H1 (cell line): ENCODE measurements at regions not wholly inside any gene's neighbourhood (a gene's known extent, or its start where the extent isn't known, plus 50 kb on each side); places are given as distances from the start of the nearest gene placed in this dataset.

Experiments
- CTCF ChIA-PET: fragments of 300-600 bp; sonication (Branson Sonifier 250); formaldehyde crosslinking; loops from one replicate; lab custom pipeline; 2021; ENCODE audit not compliant: partially characterized antibody; lab: Charles Lee
- POLR2A ChIA-PET: fragments of 300-600 bp; sonication (Branson Sonifier 250); formaldehyde crosslinking; loops from one replicate; lab custom pipeline; 2021; ENCODE audit warnings: inconsistent platforms; ENCODE audit not compliant: partially characterized antibody; lab: Charles Lee
- DNase-seq, 2 experiments: peaks; one replicate each; pipeline versions ENCODE4 v3.0.0 to v3.0.0-alpha.2; 2010 to 2022; ENCODE audit warnings: low spot score in 2 of 2, low read depth in 1 of 2, mixed read lengths in 1 of 2
- FAIRE-seq: peaks from 2 replicates; lab custom pipeline; 2011; peaks lifted over from hg19 to GRCh38; lab: Jason Lieb, UNC
- H2AFZ ChIP-seq: 2 replicates; pipeline ENCODE4 v1.8.1; 2012; ENCODE audit warnings: low read length, inconsistent platforms
- H2AK5ac ChIP-seq: 2 replicates; pipeline ENCODE4 v1.6.1; 2013; ENCODE audit warnings: low read depth, low read length
- H2BK120ac ChIP-seq: replicated peaks from 2 replicates; pipeline ENCODE3; 2013; ENCODE audit warnings: low read depth, low read length, inconsistent platforms
- H2BK12ac ChIP-seq: 2 replicates; pipeline ENCODE4 v1.6.1; 2013; ENCODE audit warnings: low read depth, low read length
- H2BK15ac ChIP-seq: 2 replicates; pipeline ENCODE4 v1.6.1; 2013; ENCODE audit warnings: low read length
- H2BK20ac ChIP-seq: 2 replicates; pipeline ENCODE4 v1.6.1; 2013; ENCODE audit warnings: low read length
- H2BK5ac ChIP-seq: 2 replicates; pipeline ENCODE4 v1.6.1; 2013; ENCODE audit warnings: low read depth, low read length
- H3K14ac ChIP-seq: 2 replicates; pipeline ENCODE4 v1.6.1; 2013; ENCODE audit warnings: inconsistent platforms; ENCODE audit not compliant: insufficient read length
- H3K18ac ChIP-seq: 2 replicates; pipeline ENCODE4 v1.6.1; 2013; ENCODE audit warnings: low read length; ENCODE audit errors: extremely low read depth
- H3K23ac ChIP-seq: 2 replicates; pipeline ENCODE4 v1.6.1; 2013; ENCODE audit warnings: inconsistent platforms; ENCODE audit not compliant: insufficient read length
- H3K23me2 ChIP-seq: 2 replicates; pipeline ENCODE4 v1.6.1; 2013; ENCODE audit warnings: low read depth, low read length
- H3K27ac ChIP-seq: 2 replicates; pipeline ENCODE4 v1.6.1; 2011; ENCODE audit warnings: low read depth, low read length, inconsistent platforms
- H3K27me3 ChIP-seq, 4 experiments: replicated peaks in 1 of 4; 1 replicate in 1 of 4; 2 replicates in 3 of 4; pipeline versions ENCODE4 v1.6.1 to v1.8.1; 2011 to 2013; ENCODE audit warnings: low read length in 3 of 4, mild to moderate bottlenecking in 3 of 4, inconsistent platforms in 2 of 4, mixed read lengths in 2 of 4, moderate library complexity in 1 of 4; ENCODE audit not compliant: control insufficient read depth in 3 of 4, insufficient read depth in 3 of 4; ENCODE audit errors: extremely low read depth in 1 of 4
- H3K36me3 ChIP-seq, 4 experiments: 2 replicates each; pipeline versions ENCODE4 v1.6.1 to v1.8.1; 2011 to 2013; ENCODE audit warnings: mild to moderate bottlenecking in 4 of 4, low read length in 3 of 4, moderate library complexity in 2 of 4, control low read depth in 1 of 4, inconsistent platforms in 1 of 4; ENCODE audit not compliant: insufficient read depth in 4 of 4, control insufficient read depth in 2 of 4
- H3K4ac ChIP-seq: replicated peaks from 2 replicates; pipeline ENCODE3; 2013; ENCODE audit warnings: low read length, low read depth, mixed read lengths, inconsistent platforms; ENCODE audit not compliant: insufficient read length
- H3K4me1 ChIP-seq, 4 experiments: replicated peaks in 1 of 4; 1 replicate in 1 of 4; 2 replicates in 3 of 4; pipeline versions ENCODE4 v1.6.1 to v1.8.1; 2011 to 2013; ENCODE audit warnings: low read length in 3 of 4, inconsistent platforms in 2 of 4, mixed read lengths in 1 of 4; ENCODE audit not compliant: insufficient read depth in 4 of 4, control insufficient read depth in 3 of 4
- H3K4me2 ChIP-seq, 2 experiments: 2 replicates each; pipeline versions ENCODE4 v1.6.1 to v1.8.1; 2011 to 2013; ENCODE audit warnings: low read depth in 2 of 2, low read length in 2 of 2, control low read depth in 1 of 2, inconsistent platforms in 1 of 2, mild to moderate bottlenecking in 1 of 2; ENCODE audit not compliant: insufficient read depth in 1 of 2
- H3K4me3 ChIP-seq, 4 experiments: fragments of 200-600, 300-600 bp in 1 of 4; sonication (generic), shearing (Covaris generic), sonication (Bioruptor Twin) in 1 of 4; 2 replicates each; pipeline versions ENCODE4 v1.5.1 to v1.8.1; 2011 to 2016; ENCODE audit warnings: low read length in 4 of 4, low read depth in 3 of 4, control low read depth in 2 of 4, inconsistent platforms in 2 of 4, mild to moderate bottlenecking in 2 of 4, mixed read lengths in 1 of 4, moderate library complexity in 1 of 4; ENCODE audit not compliant: insufficient read depth in 2 of 4; ENCODE audit errors: extremely low read depth in 1 of 4
- H3K56ac ChIP-seq: replicated peaks from 2 replicates; pipeline ENCODE3; 2013; ENCODE audit warnings: low read depth, mild to moderate bottlenecking, mixed read lengths, low read length, inconsistent platforms; ENCODE audit not compliant: insufficient read length
- H3K79me1 ChIP-seq: 2 replicates; pipeline ENCODE4 v1.6.1; 2013; ENCODE audit warnings: low read depth, low read length, control low read depth
- H3K79me2 ChIP-seq, 2 experiments: 2 replicates each; pipeline versions ENCODE4 v1.6.1 to v1.8.1; 2012 to 2013; ENCODE audit warnings: low read length in 2 of 2, mild to moderate bottlenecking in 2 of 2, inconsistent platforms in 1 of 2; ENCODE audit not compliant: insufficient read depth in 2 of 2, control insufficient read depth in 1 of 2
- H3K9ac ChIP-seq, 4 experiments: replicated peaks in 1 of 4; 1 replicate in 1 of 4; 2 replicates in 3 of 4; pipeline versions ENCODE4 v1.6.1 to v1.8.1; 2011 to 2013; ENCODE audit warnings: low read depth in 3 of 4, low read length in 3 of 4, control low read depth in 2 of 4, mild to moderate bottlenecking in 2 of 4, moderate library complexity in 2 of 4, inconsistent platforms in 1 of 4; ENCODE audit errors: extremely low read depth in 1 of 4
- H3K9me3 ChIP-seq, 2 experiments: 2 replicates each; pipeline versions ENCODE4 v1.6.1 to v1.8.1; 2012 to 2013; ENCODE audit warnings: mild to moderate bottlenecking in 2 of 2, moderate library complexity in 2 of 2, control low read depth in 1 of 2, inconsistent platforms in 1 of 2, low read depth in 1 of 2, low read length in 1 of 2, mixed read lengths in 1 of 2; ENCODE audit not compliant: insufficient read depth in 2 of 2
- H4K20me1 ChIP-seq, 2 experiments: replicated peaks in 1 of 2; 2 replicates each; pipeline versions ENCODE3 to v1.8.1; 2011 to 2013; ENCODE audit warnings: inconsistent platforms in 2 of 2, low read length in 2 of 2, mild to moderate bottlenecking in 1 of 2; ENCODE audit not compliant: insufficient read depth in 2 of 2, control insufficient read depth in 1 of 2
- H4K5ac ChIP-seq: 2 replicates; pipeline ENCODE4 v1.6.1; 2013; ENCODE audit warnings: low read length, low read depth, mixed read lengths, inconsistent platforms; ENCODE audit not compliant: insufficient read length
- H4K8ac ChIP-seq: 2 replicates; pipeline ENCODE4 v1.8.0; 2013; ENCODE audit warnings: mild to moderate bottlenecking, moderate library complexity, low read length, inconsistent platforms; ENCODE audit not compliant: insufficient read depth; ENCODE audit errors: extremely low read depth
- H4K91ac ChIP-seq: replicated peaks from 2 replicates; pipeline ENCODE3; 2013; ENCODE audit warnings: low read length, mixed read lengths, inconsistent platforms; ENCODE audit not compliant: insufficient read length
- CBX5 ChIP-seq: fragments of 300-800, 300-1000 bp; sonication (generic); IDR thresholded peaks from 2 replicates; pipeline ENCODE4 v1.7.1; 2016; ENCODE audit warnings: antibody characterized with exemption, low read length, low read depth
- CHD2 ChIP-seq: IDR thresholded peaks from 2 replicates; pipeline ENCODE4 v1.6.1; 2012; ENCODE audit warnings: low read length, improper control_type of control experiment
- HDAC2 ChIP-seq, 2 experiments: fragments of 300-600 bp in 1 of 2; sonication (generic) in 1 of 2; IDR thresholded peaks; 2 replicates each; pipeline ENCODE4 v1.6.1; 2011 to 2012; ENCODE audit warnings: low read depth in 2 of 2, low read length in 2 of 2, mild to moderate bottlenecking in 2 of 2, moderate library complexity in 2 of 2, borderline replicate concordance in 1 of 2, inconsistent platforms in 1 of 2
- HDAC6 ChIP-seq: IDR thresholded peaks from one replicate; pipeline ENCODE4 v1.7.1; 2012; ENCODE audit warnings: low read depth, mild to moderate bottlenecking, inconsistent platforms, low read length, moderate library complexity
- KDM1A ChIP-seq: fragments of 200-600, 300-600 bp; sonication (generic); IDR thresholded peaks from 2 replicates; pipeline ENCODE4 v1.7.1; 2016; ENCODE audit warnings: mild to moderate bottlenecking, low read length, borderline replicate concordance
- NANOG ChIP-seq: IDR thresholded peaks from 2 replicates; pipeline ENCODE4 v1.6.1; 2011; ENCODE audit warnings: low read length, low read depth, mild to moderate bottlenecking, inconsistent platforms; ENCODE audit not compliant: insufficient read depth, poor library complexity, severe bottlenecking
- SIX5 ChIP-seq: IDR thresholded peaks from 2 replicates; pipeline ENCODE4 v1.6.1; 2011; ENCODE audit warnings: mild to moderate bottlenecking, low read depth, low read length
- SP1 ChIP-seq: IDR thresholded peaks from 2 replicates; pipeline ENCODE4 v1.6.1; 2011; ENCODE audit warnings: low read depth, low read length
- WGBS, 2 experiments: shearing (Covaris generic) in 1 of 2; methylation state at CpG; one replicate each; pipeline versions ENCODE4 v1.1.6 to v1.1.7; 2013 to 2015; ENCODE audit warnings: low lambda C conversion rate in 2 of 2, mixed read lengths in 2 of 2, inconsistent platforms in 1 of 2, low coverage in 1 of 2, missing lambda C conversion rate in 1 of 2; ENCODE audit not compliant: insufficient replicate concordance in 2 of 2, insufficient coverage in 1 of 2, insufficient read length in 1 of 2; ENCODE audit errors: extremely low coverage in 1 of 2, missing lambda C conversion rate in 1 of 2; 5-methylcytosine and 5-hydroxymethylcytosine counted together
- TF ChIP-seq, protein P1 (sequence below): IDR thresholded peaks from 2 replicates; pipeline ENCODE4 v1.6.1; 2011; ENCODE audit warnings: low read depth, mild to moderate bottlenecking, low read length; ENCODE audit not compliant: insufficient read depth
- TF ChIP-seq, protein P2 (sequence below): IDR thresholded peaks from 2 replicates; pipeline ENCODE4 v1.6.1; 2012; ENCODE audit warnings: inconsistent platforms

DNA sequence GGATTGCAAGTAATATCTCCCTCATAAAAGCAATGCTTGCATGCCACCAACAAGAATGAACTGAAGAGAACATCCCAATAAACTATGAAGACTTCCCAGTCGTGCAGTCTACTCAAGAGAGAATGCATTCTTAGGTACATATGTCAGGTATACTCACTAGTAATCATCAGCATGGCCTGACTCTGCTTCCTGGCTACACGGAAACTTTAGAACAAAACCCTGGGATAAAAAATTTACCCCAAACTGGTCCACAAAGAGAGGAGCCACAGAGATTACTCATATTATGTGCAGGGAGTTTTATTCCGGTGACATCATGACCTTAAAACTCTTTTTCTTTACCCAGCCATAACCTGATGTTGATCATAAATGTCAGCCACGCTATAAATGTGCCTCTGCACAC, 57.5 kb upstream of the PAPPA start:
- Histone ChIP-seq H3K4me1 (no peaks in the 10 kb centered on the region), H3K18ac (no peak overlapping the region), H3K4me2 (no peak overlapping the region), H3K36me3 (no peaks in the 10 kb centered on the region), H3K23ac (no peak overlapping the region), H4K20me1 (no peaks in the 10 kb centered on the region), H3K27ac (no peak overlapping the region), H3K4me3 (no peak overlapping the region), H3K14ac (no peak overlapping the region), H3K9ac (no peak overlapping the region), H2BK20ac (no peak overlapping the region), H3K79me2 (no peaks in the 10 kb centered on the region), H3K9me3 (no peaks in the 10 kb centered on the region), H3K23me2 (no peaks in the 10 kb centered on the region), H2BK15ac (no peak overlapping the region), H2BK5ac (no peak overlapping the region), H3K56ac (no peak overlapping the region), H4K8ac (no peak overlapping the region), H3K4ac (no peak overlapping the region), H2AK5ac (no peak overlapping the region), H3K27me3 (no peaks in the 10 kb centered on the region), H2AFZ (no peak overlapping the region), H4K5ac (no peak overlapping the region), H4K91ac (no peak overlapping the region), H2BK120ac (no peak overlapping the region), H2BK12ac (no peak overlapping the region), H3K79me1 (no peaks in the 10 kb centered on the region)
- 80% methylated on average over 4 of the region's 4 CpGs; no CpG with 5 or more reads in 1 of the 2 experiments for WGBS, 2 experiments
- CTCF ChIA-PET = no interaction called here
- FAIRE-seq (no peak), DNase-seq (no peak)
- TF ChIP-seq NANOG = no peak
- TF ChIP-seq, protein P1, sequence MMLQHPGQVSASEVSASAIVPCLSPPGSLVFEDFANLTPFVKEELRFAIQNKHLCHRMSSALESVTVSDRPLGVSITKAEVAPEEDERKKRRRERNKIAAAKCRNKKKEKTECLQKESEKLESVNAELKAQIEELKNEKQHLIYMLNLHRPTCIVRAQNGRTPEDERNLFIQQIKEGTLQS = no peak
- no peak for TF ChIP-seq HDAC6
- TF ChIP-seq CBX5 = no peak
- no peak for TF ChIP-seq SIX5
- TF ChIP-seq KDM1A = no peak
- TF ChIP-seq, protein P2, sequence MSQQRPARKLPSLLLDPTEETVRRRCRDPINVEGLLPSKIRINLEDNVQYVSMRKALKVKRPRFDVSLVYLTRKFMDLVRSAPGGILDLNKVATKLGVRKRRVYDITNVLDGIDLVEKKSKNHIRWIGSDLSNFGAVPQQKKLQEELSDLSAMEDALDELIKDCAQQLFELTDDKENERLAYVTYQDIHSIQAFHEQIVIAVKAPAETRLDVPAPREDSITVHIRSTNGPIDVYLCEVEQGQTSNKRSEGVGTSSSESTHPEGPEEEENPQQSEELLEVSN = no peak
- no peak for TF ChIP-seq SP1
- no peak for TF ChIP-seq CHD2
- TF ChIP-seq HDAC2 (IDR thresholded peaks at IDR 0.05; ENCODE audit: borderline replicate concordance in 1 of 2, low read depth in 2 of 2, low read length in 2 of 2) = no peak
- POLR2A ChIA-PET = no interaction called here
